HEK293 (cell line): ENCODE measurements at regions not wholly inside any gene's neighbourhood (a gene's known extent, or its start where the extent isn't known, plus 50 kb on each side); places are given as distances from the start of the nearest gene placed in this dataset.

Experiments used
- CTCF ChIA-PET: fragments of 350-600 bp; formaldehyde crosslinking; extraction: SDS; loops from one replicate; lab custom pipeline; 2021; ENCODE audit warnings: antibody characterized with exemption; lab: Yijun Ruan, JAX
- POLR2A ChIA-PET: fragments of 300-600 bp; formaldehyde crosslinking; extraction: SDS; loops from one replicate; lab custom pipeline; 2020; ENCODE audit warnings: antibody characterized with exemption, inconsistent platforms; lab: Yijun Ruan, JAX
- H3K27ac ChIP-seq: fragments of 200-500 bp; sonication (Bioruptor generic); 2 replicates; pipeline ENCODE4 v1.5.1; 2014; ENCODE audit warnings: low read depth, low read length, control low read depth, inconsistent platforms; ENCODE audit errors: extremely low read depth
- H3K36me3 ChIP-seq, 2 experiments: fragments of 200-500 bp in 1 of 2; sonication (Bioruptor generic) in 1 of 2; 1 replicate in 1 of 2; 2 replicates in 1 of 2; pipeline ENCODE4 v1.5.1; 2014 to 2017; ENCODE audit warnings: inconsistent platforms in 2 of 2, low read length in 2 of 2; ENCODE audit not compliant: control insufficient read depth in 2 of 2, insufficient read depth in 1 of 2
- H3K4me1 ChIP-seq: fragments of 200-500 bp; sonication (Bioruptor generic); 2 replicates; pipeline ENCODE4 v1.5.1; 2014; ENCODE audit warnings: mild to moderate bottlenecking, low read length, inconsistent platforms; ENCODE audit not compliant: control insufficient read depth, insufficient read depth
- H3K4me3 ChIP-seq: 2 replicates; pipeline ENCODE4 v1.5.1; 2011; ENCODE audit warnings: low read depth, mild to moderate bottlenecking, control low read depth, low read length, moderate library complexity
- H3K9me3 ChIP-seq: fragments of 200-500 bp; sonication (Bioruptor generic); 2 replicates; pipeline ENCODE4 v1.5.1; 2014; ENCODE audit warnings: low read depth, low read length, inconsistent platforms; ENCODE audit not compliant: control insufficient read depth, insufficient read depth
- HOXC10 ChIP-seq: sonication (generic); formaldehyde crosslinking; IDR thresholded peaks from 2 replicates; pipeline ENCODE4 v1.8.1; 2023; ENCODE audit warnings: mild to moderate bottlenecking, missing genetic modification reagents
- HOXD13 ChIP-seq: sonication (generic); formaldehyde crosslinking; IDR thresholded peaks from 2 replicates; pipeline ENCODE4 v1.8.0; 2022; ENCODE audit warnings: missing genetic modification reagents, borderline replicate concordance
- PBX3 ChIP-seq: sonication (generic); formaldehyde crosslinking; IDR thresholded peaks from 2 replicates; pipeline ENCODE4 v1.8.1; 2022; ENCODE audit warnings: mild to moderate bottlenecking, moderate library complexity, missing genetic modification reagents
- YY1 ChIP-seq: fragments of 450-650 bp; formaldehyde crosslinking; IDR thresholded peaks from 2 replicates; pipeline ENCODE4 v1.5.1; 2018; ENCODE audit warnings: missing biosample characterization, missing genetic modification characterization
- ZBTB11 ChIP-seq: fragments of 450-650 bp; formaldehyde crosslinking; conservative IDR thresholded peaks from 2 replicates; pipeline ENCODE4 v1.5.1; 2016; ENCODE audit warnings: low read depth, missing biosample characterization, missing genetic modification characterization
- ZIC2 ChIP-seq: fragments of 450-650 bp; formaldehyde crosslinking; IDR thresholded peaks from 2 replicates; pipeline ENCODE4 v1.5.1; 2016; ENCODE audit warnings: missing biosample characterization, missing genetic modification characterization
- ZNF10 ChIP-seq: fragments of 450-650 bp; formaldehyde crosslinking; IDR thresholded peaks from 2 replicates; pipeline ENCODE4 v1.5.1; 2017; ENCODE audit warnings: missing biosample characterization, missing genetic modification characterization
- ZNF140 ChIP-seq: fragments of 450-650 bp; formaldehyde crosslinking; IDR thresholded peaks from 2 replicates; pipeline ENCODE4 v1.5.1; 2016; ENCODE audit warnings: missing biosample characterization, missing genetic modification characterization
- ZNF16 ChIP-seq: fragments of 450-650 bp; formaldehyde crosslinking; IDR thresholded peaks from 2 replicates; pipeline ENCODE4 v1.5.1; 2016; ENCODE audit warnings: low read depth, missing biosample characterization, missing genetic modification characterization
- ZNF302 ChIP-seq: fragments of 450-650 bp; formaldehyde crosslinking; IDR thresholded peaks from 2 replicates; pipeline ENCODE4 v1.5.1; 2016; ENCODE audit warnings: missing biosample characterization, missing genetic modification characterization, low read depth
- ZNF37A ChIP-seq: fragments of 450-650 bp; IDR thresholded peaks from 2 replicates; pipeline ENCODE4 v1.5.1; 2018; ENCODE audit warnings: missing biosample characterization, missing genetic modification characterization
- ZNF426 ChIP-seq: fragments of 450-650 bp; formaldehyde crosslinking; IDR thresholded peaks from 2 replicates; pipeline ENCODE4 v1.5.1; 2017; ENCODE audit warnings: missing biosample characterization, missing genetic modification characterization, mild to moderate bottlenecking, inconsistent platforms, moderate library complexity
- ZNF621 ChIP-seq: fragments of 450-650 bp; formaldehyde crosslinking; IDR thresholded peaks from 2 replicates; pipeline ENCODE4 v1.5.1; 2017; ENCODE audit warnings: missing biosample characterization, missing genetic modification characterization
- ZNF639 ChIP-seq: fragments of 450-650 bp; formaldehyde crosslinking; IDR thresholded peaks from 2 replicates; pipeline ENCODE4 v1.5.1; 2016; ENCODE audit warnings: missing biosample characterization, missing genetic modification characterization
- TF ChIP-seq, protein P1 (sequence below): fragments of 450-650 bp; formaldehyde crosslinking; IDR thresholded peaks from 2 replicates; pipeline ENCODE4 v1.5.1; 2016; ENCODE audit warnings: missing biosample characterization, missing genetic modification characterization
- TF ChIP-seq, protein P2 (sequence below): fragments of 450-650 bp; formaldehyde crosslinking; IDR thresholded peaks from 2 replicates; pipeline ENCODE4 v1.5.0; 2017; ENCODE audit warnings: missing biosample characterization, missing genetic modification characterization, borderline replicate concordance
- TF ChIP-seq, protein P3 (sequence below): fragments of 450-650 bp; formaldehyde crosslinking; IDR thresholded peaks from 2 replicates; pipeline ENCODE4 v1.5.1; 2016; ENCODE audit warnings: missing biosample characterization, missing genetic modification characterization

- TF ChIP-seq ZNF639 (tag by site-specific recombination) (no peak), ZNF621 (tag by site-specific recombination) (no peak), PBX3 (CRISPR knock-in tag) (no peak), ZNF37A (tag by site-specific recombination) (no peak), ZNF16 (tag by site-specific recombination) (no peak), HOXC10 (CRISPR knock-in tag) (no peak), ZNF140 (tag by site-specific recombination) (no peak), ZIC2 (tag by site-specific recombination) (no peak), HOXD13 (CRISPR knock-in tag) (no peak), ZNF10 (tag by site-specific recombination) (no peak), ZNF426 (tag by site-specific recombination) (no peak), YY1 (tag by site-specific recombination) (no peak), ZNF302 (tag by site-specific recombination) (no peak), ZBTB11 (tag by site-specific recombination) (no peak)
- TF ChIP-seq, protein P1, sequence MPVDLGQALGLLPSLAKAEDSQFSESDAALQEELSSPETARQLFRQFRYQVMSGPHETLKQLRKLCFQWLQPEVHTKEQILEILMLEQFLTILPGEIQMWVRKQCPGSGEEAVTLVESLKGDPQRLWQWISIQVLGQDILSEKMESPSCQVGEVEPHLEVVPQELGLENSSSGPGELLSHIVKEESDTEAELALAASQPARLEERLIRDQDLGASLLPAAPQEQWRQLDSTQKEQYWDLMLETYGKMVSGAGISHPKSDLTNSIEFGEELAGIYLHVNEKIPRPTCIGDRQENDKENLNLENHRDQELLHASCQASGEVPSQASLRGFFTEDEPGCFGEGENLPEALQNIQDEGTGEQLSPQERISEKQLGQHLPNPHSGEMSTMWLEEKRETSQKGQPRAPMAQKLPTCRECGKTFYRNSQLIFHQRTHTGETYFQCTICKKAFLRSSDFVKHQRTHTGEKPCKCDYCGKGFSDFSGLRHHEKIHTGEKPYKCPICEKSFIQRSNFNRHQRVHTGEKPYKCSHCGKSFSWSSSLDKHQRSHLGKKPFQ: no peak
- TF ChIP-seq, protein P2, sequence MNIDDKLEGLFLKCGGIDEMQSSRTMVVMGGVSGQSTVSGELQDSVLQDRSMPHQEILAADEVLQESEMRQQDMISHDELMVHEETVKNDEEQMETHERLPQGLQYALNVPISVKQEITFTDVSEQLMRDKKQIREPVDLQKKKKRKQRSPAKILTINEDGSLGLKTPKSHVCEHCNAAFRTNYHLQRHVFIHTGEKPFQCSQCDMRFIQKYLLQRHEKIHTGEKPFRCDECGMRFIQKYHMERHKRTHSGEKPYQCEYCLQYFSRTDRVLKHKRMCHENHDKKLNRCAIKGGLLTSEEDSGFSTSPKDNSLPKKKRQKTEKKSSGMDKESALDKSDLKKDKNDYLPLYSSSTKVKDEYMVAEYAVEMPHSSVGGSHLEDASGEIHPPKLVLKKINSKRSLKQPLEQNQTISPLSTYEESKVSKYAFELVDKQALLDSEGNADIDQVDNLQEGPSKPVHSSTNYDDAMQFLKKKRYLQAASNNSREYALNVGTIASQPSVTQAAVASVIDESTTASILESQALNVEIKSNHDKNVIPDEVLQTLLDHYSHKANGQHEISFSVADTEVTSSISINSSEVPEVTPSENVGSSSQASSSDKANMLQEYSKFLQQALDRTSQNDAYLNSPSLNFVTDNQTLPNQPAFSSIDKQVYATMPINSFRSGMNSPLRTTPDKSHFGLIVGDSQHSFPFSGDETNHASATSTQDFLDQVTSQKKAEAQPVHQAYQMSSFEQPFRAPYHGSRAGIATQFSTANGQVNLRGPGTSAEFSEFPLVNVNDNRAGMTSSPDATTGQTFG (tag by site-specific recombination): no peak
- TF ChIP-seq, protein P3, sequence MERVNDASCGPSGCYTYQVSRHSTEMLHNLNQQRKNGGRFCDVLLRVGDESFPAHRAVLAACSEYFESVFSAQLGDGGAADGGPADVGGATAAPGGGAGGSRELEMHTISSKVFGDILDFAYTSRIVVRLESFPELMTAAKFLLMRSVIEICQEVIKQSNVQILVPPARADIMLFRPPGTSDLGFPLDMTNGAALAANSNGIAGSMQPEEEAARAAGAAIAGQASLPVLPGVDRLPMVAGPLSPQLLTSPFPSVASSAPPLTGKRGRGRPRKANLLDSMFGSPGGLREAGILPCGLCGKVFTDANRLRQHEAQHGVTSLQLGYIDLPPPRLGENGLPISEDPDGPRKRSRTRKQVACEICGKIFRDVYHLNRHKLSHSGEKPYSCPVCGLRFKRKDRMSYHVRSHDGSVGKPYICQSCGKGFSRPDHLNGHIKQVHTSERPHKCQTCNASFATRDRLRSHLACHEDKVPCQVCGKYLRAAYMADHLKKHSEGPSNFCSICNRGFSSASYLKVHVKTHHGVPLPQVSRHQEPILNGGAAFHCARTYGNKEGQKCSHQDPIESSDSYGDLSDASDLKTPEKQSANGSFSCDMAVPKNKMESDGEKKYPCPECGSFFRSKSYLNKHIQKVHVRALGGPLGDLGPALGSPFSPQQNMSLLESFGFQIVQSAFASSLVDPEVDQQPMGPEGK: no peak
- CTCF ChIA-PET: no interaction called here
- Histone ChIP-seq H3K9me3 (no peaks in the 10 kb centered on the region), H3K36me3 (no peaks in the 10 kb centered on the region), H3K27ac (no peak overlapping the region), H3K4me3 (no peak overlapping the region), H3K4me1 (no peaks in the 10 kb centered on the region; the same call in 1 of the 2 replicates)
- POLR2A ChIA-PET: no interaction called here
These were observed 230.1 kb upstream of the CCDC150 start for GRCh38 chr2:196409376-196409775.
